SK-N-SH treated with all-trans-retinoic acid at 6 μM for 48 hours (cell line): ENCODE measurements at regions not wholly inside any gene's neighbourhood (a gene's known extent, or its start where the extent isn't known, plus 50 kb on each side); places are given as distances from the start of the nearest gene placed in this dataset.

Source experiments
- ARNTL ChIP-seq: fragments of 450-650 bp; formaldehyde crosslinking; IDR thresholded peaks from 2 replicates; pipeline ENCODE4 v1.5.0; 2020; ENCODE audit warnings: low read depth, mild to moderate bottlenecking, moderate library complexity, borderline replicate concordance
- POU6F1 ChIP-seq: fragments of 250-450 bp; sonication (Bioruptor Pico); IDR thresholded peaks from 2 replicates; pipeline ENCODE4 v1.8.0; 2021; ENCODE audit warnings: low read depth, mild to moderate bottlenecking, moderate library complexity, borderline replicate concordance
- TCF4 ChIP-seq: fragments of 250-450 bp; sonication (Bioruptor Pico); IDR thresholded peaks from 2 replicates; pipeline ENCODE4 v1.8.0; 2021; ENCODE audit warnings: mild to moderate bottlenecking, moderate library complexity, borderline replicate concordance
- ZFP3 ChIP-seq: fragments of 250-450 bp; sonication (Bioruptor Pico); IDR thresholded peaks from 2 replicates; pipeline ENCODE4 v1.5.0; 2020; ENCODE audit warnings: mild to moderate bottlenecking, moderate library complexity
- ZNF565 ChIP-seq: fragments of 450-650 bp; formaldehyde crosslinking; conservative IDR thresholded peaks from 2 replicates; pipeline ENCODE4 v1.5.0; 2020; ENCODE audit warnings: low read depth, mild to moderate bottlenecking, moderate library complexity
- TF ChIP-seq, protein P1 (sequence below): fragments of 250-450 bp; sonication (Bioruptor Pico); IDR thresholded peaks from 2 replicates; pipeline ENCODE4 v1.8.0; 2020; ENCODE audit warnings: mild to moderate bottlenecking, moderate library complexity, borderline replicate concordance

- TF ChIP-seq ZFP3 (no peak), TCF4 (CRISPR knock-in tag) (no peak), ARNTL (CRISPR knock-in tag) (no peak), POU6F1 (no peak), ZNF565 (CRISPR knock-in tag) (no peak)
- TF ChIP-seq, protein P1, sequence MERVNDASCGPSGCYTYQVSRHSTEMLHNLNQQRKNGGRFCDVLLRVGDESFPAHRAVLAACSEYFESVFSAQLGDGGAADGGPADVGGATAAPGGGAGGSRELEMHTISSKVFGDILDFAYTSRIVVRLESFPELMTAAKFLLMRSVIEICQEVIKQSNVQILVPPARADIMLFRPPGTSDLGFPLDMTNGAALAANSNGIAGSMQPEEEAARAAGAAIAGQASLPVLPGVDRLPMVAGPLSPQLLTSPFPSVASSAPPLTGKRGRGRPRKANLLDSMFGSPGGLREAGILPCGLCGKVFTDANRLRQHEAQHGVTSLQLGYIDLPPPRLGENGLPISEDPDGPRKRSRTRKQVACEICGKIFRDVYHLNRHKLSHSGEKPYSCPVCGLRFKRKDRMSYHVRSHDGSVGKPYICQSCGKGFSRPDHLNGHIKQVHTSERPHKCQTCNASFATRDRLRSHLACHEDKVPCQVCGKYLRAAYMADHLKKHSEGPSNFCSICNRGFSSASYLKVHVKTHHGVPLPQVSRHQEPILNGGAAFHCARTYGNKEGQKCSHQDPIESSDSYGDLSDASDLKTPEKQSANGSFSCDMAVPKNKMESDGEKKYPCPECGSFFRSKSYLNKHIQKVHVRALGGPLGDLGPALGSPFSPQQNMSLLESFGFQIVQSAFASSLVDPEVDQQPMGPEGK (CRISPR knock-in tag) = no peak
Measured at GRCh38 chr7:128163473-128163872, 77.6 kb upstream of the LEP start.
